GM12878 (cell line): ENCODE measurements at regions not wholly inside any gene's neighbourhood (a gene's known extent, or its start where the extent isn't known, plus 50 kb on each side); places are given as distances from the start of the nearest gene placed in this dataset.

ENCODE experiments used
- CHD4 ChIP-seq: fragments of 200-600 bp; sonication (generic); IDR thresholded peaks from 2 replicates; pipeline ENCODE4 v1.6.1; 2016; ENCODE audit warnings: mild to moderate bottlenecking
- EGR1 ChIP-seq, 2 experiments: IDR thresholded peaks; 1 replicate in 1 of 2; 2 replicates in 1 of 2; pipeline ENCODE4 v1.6.1; 2011 to 2012; ENCODE audit warnings: low read depth in 2 of 2, low read length in 2 of 2, borderline replicate concordance in 1 of 2, mild to moderate bottlenecking in 1 of 2, moderate library complexity in 1 of 2
- MYC ChIP-seq: IDR thresholded peaks from 2 replicates; pipeline ENCODE4 v1.6.1; 2011; ENCODE audit warnings: mild to moderate bottlenecking, low read length, moderate library complexity, inconsistent platforms; ENCODE audit not compliant: insufficient read depth, insufficient replicate concordance, insufficient read length, severe bottlenecking
- ZNF622 ChIP-seq: fragments of 450-650 bp; IDR thresholded peaks from 2 replicates; pipeline ENCODE4 v1.6.1; 2017; ENCODE audit warnings: mild to moderate bottlenecking, inconsistent platforms
- TF ChIP-seq, protein P1 (sequence below): IDR thresholded peaks from 2 replicates; pipeline ENCODE4 v1.6.1; 2011; ENCODE audit warnings: low read depth, low read length, improper control_type of control experiment, borderline replicate concordance
- TF ChIP-seq, protein P2 (sequence below): IDR thresholded peaks from 2 replicates; pipeline ENCODE4 v1.6.1; 2012; ENCODE audit warnings: improper control_type of control experiment, low read depth, low read length; ENCODE audit not compliant: insufficient replicate concordance
- TF ChIP-seq, protein P3 (sequence below): fragments of 450-650 bp; IDR thresholded peaks from 2 replicates; pipeline ENCODE4 v1.6.1; 2017; ENCODE audit warnings: mild to moderate bottlenecking, moderate library complexity

DNA sequence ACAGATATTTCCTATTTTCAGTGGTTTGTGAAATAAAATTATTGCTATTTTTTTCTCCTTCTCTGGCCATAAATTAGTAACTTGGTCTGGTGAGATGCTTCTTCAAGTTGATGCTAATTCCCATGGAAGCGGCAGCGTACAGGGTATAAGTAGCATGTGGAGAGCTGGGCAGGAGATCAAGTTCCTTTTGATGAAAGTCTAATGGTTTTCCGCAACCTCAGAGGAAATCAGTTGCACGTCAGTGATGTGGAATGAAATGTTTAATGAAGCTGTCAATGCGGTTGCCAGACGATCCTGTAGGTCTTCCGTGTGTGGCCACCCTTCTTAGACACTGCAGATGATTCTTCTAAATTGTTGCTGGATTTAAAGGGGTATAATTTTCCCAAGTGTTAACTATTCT is 236.4 kb upstream of the GRM3 start (continued):
- TF ChIP-seq, protein P1, sequence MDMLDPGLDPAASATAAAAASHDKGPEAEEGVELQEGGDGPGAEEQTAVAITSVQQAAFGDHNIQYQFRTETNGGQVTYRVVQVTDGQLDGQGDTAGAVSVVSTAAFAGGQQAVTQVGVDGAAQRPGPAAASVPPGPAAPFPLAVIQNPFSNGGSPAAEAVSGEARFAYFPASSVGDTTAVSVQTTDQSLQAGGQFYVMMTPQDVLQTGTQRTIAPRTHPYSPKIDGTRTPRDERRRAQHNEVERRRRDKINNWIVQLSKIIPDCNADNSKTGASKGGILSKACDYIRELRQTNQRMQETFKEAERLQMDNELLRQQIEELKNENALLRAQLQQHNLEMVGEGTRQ = no peak
- TF ChIP-seq, protein P2, sequence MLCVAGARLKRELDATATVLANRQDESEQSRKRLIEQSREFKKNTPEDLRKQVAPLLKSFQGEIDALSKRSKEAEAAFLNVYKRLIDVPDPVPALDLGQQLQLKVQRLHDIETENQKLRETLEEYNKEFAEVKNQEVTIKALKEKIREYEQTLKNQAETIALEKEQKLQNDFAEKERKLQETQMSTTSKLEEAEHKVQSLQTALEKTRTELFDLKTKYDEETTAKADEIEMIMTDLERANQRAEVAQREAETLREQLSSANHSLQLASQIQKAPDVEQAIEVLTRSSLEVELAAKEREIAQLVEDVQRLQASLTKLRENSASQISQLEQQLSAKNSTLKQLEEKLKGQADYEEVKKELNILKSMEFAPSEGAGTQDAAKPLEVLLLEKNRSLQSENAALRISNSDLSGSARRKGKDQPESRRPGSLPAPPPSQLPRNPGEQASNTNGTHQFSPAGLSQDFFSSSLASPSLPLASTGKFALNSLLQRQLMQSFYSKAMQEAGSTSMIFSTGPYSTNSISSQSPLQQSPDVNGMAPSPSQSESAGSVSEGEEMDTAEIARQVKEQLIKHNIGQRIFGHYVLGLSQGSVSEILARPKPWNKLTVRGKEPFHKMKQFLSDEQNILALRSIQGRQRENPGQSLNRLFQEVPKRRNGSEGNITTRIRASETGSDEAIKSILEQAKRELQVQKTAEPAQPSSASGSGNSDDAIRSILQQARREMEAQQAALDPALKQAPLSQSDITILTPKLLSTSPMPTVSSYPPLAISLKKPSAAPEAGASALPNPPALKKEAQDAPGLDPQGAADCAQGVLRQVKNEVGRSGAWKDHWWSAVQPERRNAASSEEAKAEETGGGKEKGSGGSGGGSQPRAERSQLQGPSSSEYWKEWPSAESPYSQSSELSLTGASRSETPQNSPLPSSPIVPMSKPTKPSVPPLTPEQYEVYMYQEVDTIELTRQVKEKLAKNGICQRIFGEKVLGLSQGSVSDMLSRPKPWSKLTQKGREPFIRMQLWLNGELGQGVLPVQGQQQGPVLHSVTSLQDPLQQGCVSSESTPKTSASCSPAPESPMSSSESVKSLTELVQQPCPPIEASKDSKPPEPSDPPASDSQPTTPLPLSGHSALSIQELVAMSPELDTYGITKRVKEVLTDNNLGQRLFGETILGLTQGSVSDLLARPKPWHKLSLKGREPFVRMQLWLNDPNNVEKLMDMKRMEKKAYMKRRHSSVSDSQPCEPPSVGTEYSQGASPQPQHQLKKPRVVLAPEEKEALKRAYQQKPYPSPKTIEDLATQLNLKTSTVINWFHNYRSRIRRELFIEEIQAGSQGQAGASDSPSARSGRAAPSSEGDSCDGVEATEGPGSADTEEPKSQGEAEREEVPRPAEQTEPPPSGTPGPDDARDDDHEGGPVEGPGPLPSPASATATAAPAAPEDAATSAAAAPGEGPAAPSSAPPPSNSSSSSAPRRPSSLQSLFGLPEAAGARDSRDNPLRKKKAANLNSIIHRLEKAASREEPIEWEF = no peak
- no peak for TF ChIP-seq CHD4
- no peak for TF ChIP-seq EGR1 (IDR thresholded peaks at IDR 0.05; ENCODE audit: borderline replicate concordance in 1 of 2, low read depth in 2 of 2, low read length in 2 of 2)
- no peak for TF ChIP-seq ZNF622
- TF ChIP-seq MYC = no peak
- TF ChIP-seq, protein P3, sequence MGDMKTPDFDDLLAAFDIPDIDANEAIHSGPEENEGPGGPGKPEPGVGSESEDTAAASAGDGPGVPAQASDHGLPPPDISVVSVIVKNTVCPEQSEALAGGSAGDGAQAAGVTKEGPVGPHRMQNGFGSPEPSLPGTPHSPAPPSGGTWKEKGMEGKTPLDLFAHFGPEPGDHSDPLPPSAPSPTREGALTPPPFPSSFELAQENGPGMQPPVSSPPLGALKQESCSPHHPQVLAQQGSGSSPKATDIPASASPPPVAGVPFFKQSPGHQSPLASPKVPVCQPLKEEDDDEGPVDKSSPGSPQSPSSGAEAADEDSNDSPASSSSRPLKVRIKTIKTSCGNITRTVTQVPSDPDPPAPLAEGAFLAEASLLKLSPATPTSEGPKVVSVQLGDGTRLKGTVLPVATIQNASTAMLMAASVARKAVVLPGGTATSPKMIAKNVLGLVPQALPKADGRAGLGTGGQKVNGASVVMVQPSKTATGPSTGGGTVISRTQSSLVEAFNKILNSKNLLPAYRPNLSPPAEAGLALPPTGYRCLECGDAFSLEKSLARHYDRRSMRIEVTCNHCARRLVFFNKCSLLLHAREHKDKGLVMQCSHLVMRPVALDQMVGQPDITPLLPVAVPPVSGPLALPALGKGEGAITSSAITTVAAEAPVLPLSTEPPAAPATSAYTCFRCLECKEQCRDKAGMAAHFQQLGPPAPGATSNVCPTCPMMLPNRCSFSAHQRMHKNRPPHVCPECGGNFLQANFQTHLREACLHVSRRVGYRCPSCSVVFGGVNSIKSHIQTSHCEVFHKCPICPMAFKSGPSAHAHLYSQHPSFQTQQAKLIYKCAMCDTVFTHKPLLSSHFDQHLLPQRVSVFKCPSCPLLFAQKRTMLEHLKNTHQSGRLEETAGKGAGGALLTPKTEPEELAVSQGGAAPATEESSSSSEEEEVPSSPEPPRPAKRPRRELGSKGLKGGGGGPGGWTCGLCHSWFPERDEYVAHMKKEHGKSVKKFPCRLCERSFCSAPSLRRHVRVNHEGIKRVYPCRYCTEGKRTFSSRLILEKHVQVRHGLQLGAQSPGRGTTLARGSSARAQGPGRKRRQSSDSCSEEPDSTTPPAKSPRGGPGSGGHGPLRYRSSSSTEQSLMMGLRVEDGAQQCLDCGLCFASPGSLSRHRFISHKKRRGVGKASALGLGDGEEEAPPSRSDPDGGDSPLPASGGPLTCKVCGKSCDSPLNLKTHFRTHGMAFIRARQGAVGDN = no peak
